GM12878 (cell line): ENCODE measurements at regions not wholly inside any gene's neighbourhood (a gene's known extent, or its start where the extent isn't known, plus 50 kb on each side); places are given as distances from the start of the nearest gene placed in this dataset.

Source experiments
- CREB1 ChIP-seq: IDR thresholded peaks from 2 replicates; pipeline ENCODE4 v1.6.1; 2012; ENCODE audit warnings: low read depth, mild to moderate bottlenecking, inconsistent platforms
- MXI1 ChIP-seq: fragments of 150-350 bp; IDR thresholded peaks from 2 replicates; pipeline ENCODE4 v1.6.1; 2011; ENCODE audit warnings: low read depth, mild to moderate bottlenecking, inconsistent platforms, low read length, improper control_type of control experiment

GRCh38 chr11:116404462-116404798 lies 368.4 kb downstream of the BUD13 start:
- TF ChIP-seq MXI1 (no peak), CREB1 (no peak)
